Embryonic facial prominence (tissue), 1 donor: ENCODE measurements at regions not wholly inside any gene's neighbourhood (a gene's known extent, or its start where the extent isn't known, plus 50 kb on each side); places are given as distances from the start of the nearest gene placed in this dataset.
A peak's percentile ranks its signal among the peaks of the same experiment; 100 is the strongest.
"Not testable (repeated sequence)": the region's sequence is repeated elsewhere in the genome, so short reads cannot be mapped to it uniquely, and the experiment has no call there.

Experiments
- DNase-seq: peaks from one replicate; pipeline ENCODE4 v3.0.0-alpha.2; 2016; ENCODE audit errors: extremely low spot score

DNA sequence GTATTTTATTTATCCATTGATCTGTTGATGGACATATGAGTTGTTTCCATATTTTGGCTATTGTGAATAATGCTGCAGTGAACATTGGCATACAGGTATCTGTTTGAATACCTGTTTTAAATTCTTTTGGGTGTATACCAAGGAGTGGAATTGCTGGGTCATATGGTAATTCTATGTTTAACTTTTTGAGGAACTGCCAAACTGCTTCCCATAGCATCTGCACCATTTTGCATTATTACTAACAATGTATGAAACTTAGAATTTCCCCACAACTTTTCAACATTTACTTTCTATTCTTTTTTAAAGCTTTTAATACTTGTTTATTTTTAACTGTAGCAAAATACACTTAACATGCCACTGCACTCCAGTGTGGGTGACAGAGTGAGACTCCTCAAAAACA is 57.0 kb upstream of the MSN start:
- no peak for DNase-seq

GRCh38 chrX:65610040-65610439 is 57.4 kb upstream of the MSN start:
- no peak for DNase-seq

GRCh38 chrX:65609237-65609636 is 58.2 kb upstream of the MSN start:
- DNase-seq: no peak

GRCh38 chrX:65608026-65608425 is 59.4 kb upstream of the MSN start:
- DNase-seq: no peak

- no peak for DNase-seq
Observed at GRCh38 chrX:65607070-65607742, 60.2 kb upstream of the MSN start.

GRCh38 chrX:65602221-65602560 is 65.3 kb upstream of the MSN start:
- no peak for DNase-seq

- no peak for DNase-seq
Observed at GRCh38 chrX:65601530-65602220, 65.8 kb upstream of the MSN start.

- DNase-seq: no peak
Observed at GRCh38 chrX:65601126-65601525, 66.3 kb upstream of the MSN start.

GRCh38 chrX:65600106-65600505 is 65.5 kb upstream of the LAS1L start:
- no peak for DNase-seq

DNA sequence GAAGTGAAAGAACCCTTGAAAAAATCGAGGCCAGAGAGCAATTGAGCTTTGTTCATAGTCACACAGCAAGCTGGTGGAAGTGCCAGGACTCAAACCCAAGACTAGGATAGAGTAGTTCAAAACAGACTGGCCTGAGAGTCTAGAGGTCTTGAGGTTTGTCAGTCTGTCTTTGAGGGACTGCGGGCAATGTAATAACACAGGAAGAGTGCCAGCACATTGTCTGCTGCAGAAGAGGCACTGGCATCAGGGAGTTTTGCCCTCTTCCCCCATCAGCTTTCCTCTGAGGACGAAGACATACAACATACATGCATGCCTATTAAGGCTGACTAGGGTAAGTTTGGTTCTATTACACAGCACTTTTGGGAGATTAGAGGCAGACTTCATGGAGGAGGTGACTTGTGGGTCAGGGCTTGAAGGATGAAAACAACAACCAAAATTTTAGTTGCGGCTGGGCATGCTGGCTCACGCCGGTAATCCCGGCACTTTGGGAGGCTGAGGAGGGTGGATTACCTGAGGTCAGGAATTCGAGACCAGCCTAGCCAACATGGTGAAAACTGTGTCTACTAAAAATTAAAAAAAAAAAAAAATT is 64.1 kb upstream of the LAS1L start:
- no peak for DNase-seq

DNA sequence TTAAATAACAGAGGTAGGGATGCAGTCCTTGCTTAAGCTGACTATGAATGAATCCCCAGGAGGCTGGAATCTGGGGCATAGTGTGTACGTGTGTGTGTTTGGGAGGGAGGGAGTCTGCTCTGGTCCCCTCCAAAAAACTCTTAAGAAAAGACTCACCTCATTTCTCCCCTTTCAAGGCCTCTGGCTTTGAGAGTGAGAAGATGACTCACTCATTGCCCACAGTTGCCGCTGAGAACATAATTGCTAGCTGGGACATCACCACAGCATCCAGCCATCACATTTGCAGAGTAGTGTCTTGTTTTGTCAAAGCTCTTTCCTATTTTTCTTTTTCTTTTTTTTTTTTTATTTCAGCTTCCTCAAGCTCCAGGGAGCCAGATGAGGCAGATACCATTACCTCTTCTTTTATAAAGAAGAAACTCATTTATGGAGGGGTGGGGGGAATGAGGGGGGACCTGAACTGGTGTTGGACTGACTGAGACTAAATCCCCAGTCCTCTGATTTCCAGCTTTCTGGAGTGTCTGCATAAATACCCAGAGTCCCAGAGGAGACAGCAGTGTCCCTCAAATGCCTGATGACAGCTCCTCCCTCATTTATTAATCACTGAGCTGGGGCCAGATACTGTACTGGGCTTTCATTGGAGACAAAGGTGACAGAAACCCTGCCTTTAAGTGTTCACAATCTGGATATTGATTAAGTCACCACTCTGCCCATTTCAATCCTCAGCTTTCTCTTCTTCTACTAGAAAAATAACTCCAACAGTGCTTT is 61.9 kb upstream of the LAS1L start:
- DNase-seq: no peak

DNA sequence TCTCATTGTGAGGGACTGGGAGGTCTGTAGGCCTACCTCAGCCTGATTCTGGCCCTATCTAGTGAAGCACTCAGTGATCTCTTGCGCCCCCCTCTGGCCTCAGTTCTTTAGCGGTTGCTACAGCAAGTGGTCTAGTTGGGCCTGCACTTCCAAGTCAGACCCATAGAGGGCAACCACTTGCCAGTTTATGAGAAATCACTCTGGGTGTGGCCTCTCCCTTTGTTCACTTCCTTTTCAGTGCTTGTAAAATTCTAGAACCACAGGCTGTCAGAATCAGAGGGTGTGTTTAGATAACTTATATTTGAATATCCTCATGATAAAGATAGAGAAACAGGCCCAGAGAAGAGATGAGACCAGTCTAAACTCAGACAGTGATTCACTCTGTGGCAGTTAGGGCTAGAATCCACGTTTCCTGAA is 60.9 kb upstream of the LAS1L start:
- peak; percentile 27 for DNase-seq

DNA sequence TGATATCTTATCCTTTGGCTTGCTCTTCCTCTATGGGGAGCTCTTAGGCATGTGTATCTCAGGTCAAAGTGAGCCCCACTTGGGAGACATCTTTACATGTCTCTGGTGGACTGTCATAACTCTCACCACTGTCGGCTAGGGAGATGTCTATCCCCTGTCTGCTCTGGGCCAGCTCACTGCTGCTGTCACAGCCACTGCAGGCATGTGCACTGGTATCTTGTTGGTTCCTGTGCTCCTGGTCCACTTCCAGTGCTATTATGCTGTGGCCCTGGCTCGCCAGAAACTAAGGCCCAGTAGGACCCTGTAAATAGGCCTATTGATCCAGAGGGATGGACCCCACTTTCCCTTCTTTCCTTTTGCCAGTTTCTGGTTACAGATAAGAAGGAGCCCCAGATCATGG is 56.6 kb upstream of the LAS1L start:
- DNase-seq: no peak

DNA sequence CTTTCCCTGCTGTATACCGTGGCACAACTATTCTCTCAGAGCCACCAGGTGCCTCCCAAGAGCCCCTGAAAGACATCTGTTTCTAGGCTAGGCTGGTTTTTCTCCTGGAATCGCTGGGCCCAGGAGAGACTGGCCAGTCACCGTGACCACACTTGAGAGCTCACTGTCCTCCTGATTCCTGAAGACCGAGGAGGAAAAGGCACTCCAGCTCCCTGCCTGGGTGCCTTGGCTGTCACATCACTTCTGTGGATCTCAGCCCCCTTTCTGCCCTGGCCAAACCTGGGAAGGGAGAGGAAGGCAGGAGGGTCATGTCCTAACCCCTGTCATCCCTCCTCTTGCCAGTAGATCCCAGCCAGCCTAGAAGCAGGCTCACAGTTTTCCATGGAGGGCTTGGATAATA is 54.7 kb upstream of the LAS1L start:
- DNase-seq: no peak

DNA sequence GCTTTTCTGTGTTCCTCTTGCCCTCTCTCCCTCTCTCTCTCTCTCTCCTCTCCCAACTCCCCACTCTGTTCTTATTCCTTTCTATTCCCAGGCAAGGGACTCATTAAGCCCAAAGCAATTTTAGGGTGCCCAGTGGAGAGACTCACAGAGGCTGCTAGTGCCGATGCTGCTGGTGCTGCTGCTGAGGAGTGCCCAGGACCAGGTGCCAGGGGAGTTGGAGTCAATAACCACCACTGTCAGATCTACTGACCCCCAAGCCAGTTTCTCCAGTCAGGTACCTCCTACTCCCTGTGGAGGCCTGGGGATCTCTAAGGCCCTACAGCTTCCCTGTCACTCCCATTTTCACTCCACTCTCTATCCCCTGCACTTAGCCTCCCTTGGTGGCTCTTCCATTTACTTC is 54.2 kb upstream of the LAS1L start:
- DNase-seq: no peak

DNA sequence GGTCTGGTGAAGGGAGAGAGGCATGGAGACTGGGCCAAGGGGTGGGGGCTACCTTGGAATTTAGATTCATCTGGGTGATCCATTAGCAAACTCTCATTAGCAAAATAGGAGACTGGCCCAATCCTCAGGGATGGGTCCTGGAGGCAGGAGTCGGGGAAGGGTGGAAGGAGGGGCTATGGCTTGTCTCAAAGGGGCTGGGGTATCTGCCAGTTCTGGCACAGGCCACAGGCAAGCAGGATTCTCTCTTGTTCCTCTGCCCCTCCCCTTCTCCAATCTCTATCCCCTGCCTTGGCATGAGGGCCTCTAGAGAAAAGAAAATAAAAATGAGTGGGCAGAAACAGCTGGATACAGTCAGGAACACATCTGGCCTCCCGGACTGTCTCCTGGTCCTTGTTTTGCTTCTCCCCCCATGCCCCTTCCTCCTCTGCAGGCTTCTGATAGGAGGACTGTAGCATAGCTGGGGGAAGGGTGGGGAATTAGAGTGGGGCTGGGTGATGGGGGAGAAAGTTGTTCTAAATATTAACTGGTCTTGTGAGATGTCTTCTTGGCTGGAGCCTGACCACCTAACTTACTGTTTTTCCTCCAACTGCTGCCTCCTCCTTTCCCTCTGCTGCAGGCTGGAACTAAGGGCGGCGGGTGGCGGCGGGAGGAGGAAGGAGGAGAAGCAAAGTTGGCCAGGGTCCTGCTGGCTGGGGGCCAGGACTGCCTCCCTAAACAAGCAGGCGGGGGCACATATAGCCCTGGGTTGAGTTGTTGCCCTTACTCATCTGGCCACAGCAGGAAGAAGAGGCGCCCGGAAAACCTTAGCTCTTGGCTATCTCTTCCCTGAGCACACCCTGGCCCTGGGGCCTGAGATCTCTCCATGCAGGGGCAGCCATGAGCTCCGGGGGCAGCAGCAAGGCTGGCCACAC is 53.3 kb upstream of the LAS1L start:
- no peak for DNase-seq

GRCh38 chrX:65586491-65586890 is 51.9 kb upstream of the LAS1L start:
- DNase-seq: no peak

DNA sequence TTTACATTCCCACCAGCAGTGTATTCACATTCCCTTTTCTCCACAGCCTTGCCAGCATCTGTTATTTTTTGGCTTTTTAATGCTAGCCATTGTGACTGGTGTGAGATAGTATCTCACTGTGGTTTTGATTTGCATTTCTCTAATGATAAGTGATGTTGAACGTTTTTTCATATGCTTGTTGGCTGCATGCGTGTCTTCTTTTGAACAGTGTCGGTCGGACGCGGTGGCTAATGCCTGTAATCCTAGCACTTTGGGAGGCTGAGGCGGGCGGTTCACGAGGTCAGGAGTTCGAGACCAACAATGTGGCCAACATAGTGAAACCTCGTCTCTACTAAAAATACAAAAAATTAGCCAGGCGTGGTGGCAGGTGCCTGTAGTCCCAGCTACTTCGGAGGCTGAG is 50.6 kb upstream of the LAS1L start:
- DNase-seq: not testable (repeated sequence)
